IMR-90 (cell line): ENCODE measurements at regions not wholly inside any gene's neighbourhood (a gene's known extent, or its start where the extent isn't known, plus 50 kb on each side); places are given as distances from the start of the nearest gene placed in this dataset.

Experiments used
- ATAC-seq: fragments of 200-7000 bp; cut with Tn5 transposase; 2 replicates; pipeline ENCODE4 v1.9.1; 2020; ENCODE audit warnings: low read depth, mild to moderate bottlenecking, moderate library complexity
- BruUV-seq: library from RNA; stranded (reverse); fragments of 400-500 nt; replicated peaks from 2 replicates; lab custom pipeline; 2021; lab: Mats Ljungman, UMichigan
- CTCF ChIA-PET: fragments of 300-600 bp; formaldehyde crosslinking; extraction: SDS; loops from one replicate; lab custom pipeline; 2021; ENCODE audit warnings: antibody characterized with exemption; lab: Yijun Ruan, JAX
- POLR2A ChIA-PET: fragments of 300-600 bp; sonication (Branson Sonifier 250); formaldehyde crosslinking; loops from one replicate; lab custom pipeline; 2022; ENCODE audit warnings: antibody characterized with exemption; ENCODE audit not compliant: unreplicated experiment; lab: Charles Lee
- DNase-seq: peaks from one replicate; pipeline ENCODE4 v3.0.0; 2013
- H2AFZ ChIP-seq: replicated peaks from 2 replicates; pipeline ENCODE3; 2013; ENCODE audit warnings: low read length, mild to moderate bottlenecking; ENCODE audit not compliant: poor library complexity
- H2AK5ac ChIP-seq: 2 replicates; pipeline ENCODE4 v1.6.1; 2013; ENCODE audit warnings: low read depth, low read length, inconsistent platforms
- H2AK9ac ChIP-seq: replicated peaks from 2 replicates; pipeline ENCODE3; 2013; ENCODE audit warnings: mild to moderate bottlenecking, low read depth, low read length, moderate library complexity; ENCODE audit not compliant: poor library complexity
- H2BK120ac ChIP-seq: 2 replicates; pipeline ENCODE4 v1.6.1; 2013; ENCODE audit warnings: low read depth, low read length, inconsistent platforms
- H2BK15ac ChIP-seq: 3 replicates; pipeline ENCODE4 v1.6.1; 2013; ENCODE audit warnings: low read depth, low read length, inconsistent platforms
- H2BK20ac ChIP-seq: 2 replicates; pipeline ENCODE4 v1.6.1; 2013; ENCODE audit warnings: low read depth, mild to moderate bottlenecking, inconsistent platforms, low read length, moderate library complexity
- H2BK5ac ChIP-seq: 2 replicates; pipeline ENCODE4 v1.6.1; 2013; ENCODE audit warnings: mild to moderate bottlenecking, low read depth, low read length, inconsistent platforms; ENCODE audit not compliant: poor library complexity, severe bottlenecking
- H3K14ac ChIP-seq: replicated peaks from 2 replicates; pipeline ENCODE4 v1.6.1; 2013; ENCODE audit warnings: low read depth, low read length, inconsistent platforms
- H3K18ac ChIP-seq: 2 replicates; pipeline ENCODE4 v1.6.1; 2013; ENCODE audit warnings: low read depth, low read length, control low read depth
- H3K23ac ChIP-seq: 2 replicates; pipeline ENCODE4 v1.6.1; 2013; ENCODE audit warnings: low read depth, low read length, inconsistent platforms
- H3K27ac ChIP-seq: 2 replicates; pipeline ENCODE4 v1.5.1; 2013; ENCODE audit warnings: mild to moderate bottlenecking, control low read depth, low read length; ENCODE audit not compliant: insufficient read depth
- H3K27me3 ChIP-seq: 2 replicates; pipeline ENCODE4 v1.6.1; 2013; ENCODE audit warnings: low read length; ENCODE audit not compliant: control insufficient read depth, insufficient read depth
- H3K36me3 ChIP-seq: 2 replicates; pipeline ENCODE4 v1.6.1; 2013; ENCODE audit warnings: low read length, mixed read lengths; ENCODE audit not compliant: control insufficient read depth, insufficient read depth
- H3K4ac ChIP-seq: 2 replicates; pipeline ENCODE4 v1.6.1; 2013; ENCODE audit warnings: low read depth, low read length, inconsistent platforms
- H3K4me1 ChIP-seq: 2 replicates; pipeline ENCODE4 v1.6.1; 2013; ENCODE audit warnings: low read length, mixed read lengths; ENCODE audit not compliant: control insufficient read depth, insufficient read depth
- H3K4me2 ChIP-seq: 2 replicates; pipeline ENCODE4 v1.6.1; 2013; ENCODE audit warnings: low read depth, mild to moderate bottlenecking, control low read depth, low read length, moderate library complexity
- H3K4me3 ChIP-seq: 2 replicates; pipeline ENCODE4 v1.5.1; 2013; ENCODE audit warnings: low read depth, mild to moderate bottlenecking, control low read depth, low read length, moderate library complexity; ENCODE audit not compliant: insufficient read depth
- H3K56ac ChIP-seq: 2 replicates; pipeline ENCODE4 v1.6.1; 2013; ENCODE audit warnings: low read length, inconsistent platforms; ENCODE audit not compliant: insufficient read depth; ENCODE audit errors: extremely low read depth
- H3K79me1 ChIP-seq, 2 experiments: 2 replicates each; pipeline ENCODE4 v1.6.1; 2013; ENCODE audit warnings: low read length in 2 of 2, inconsistent platforms in 1 of 2, low read depth in 1 of 2
- H3K9ac ChIP-seq: 2 replicates; pipeline ENCODE4 v1.6.1; 2013; ENCODE audit warnings: low read depth, low read length, control low read depth
- H3K9me1 ChIP-seq: 2 replicates; pipeline ENCODE4 v1.6.1; 2013; ENCODE audit warnings: low read length, inconsistent platforms; ENCODE audit not compliant: insufficient read depth
- H3K9me3 ChIP-seq: 2 replicates; pipeline ENCODE4 v1.6.1; 2013; ENCODE audit warnings: low read length; ENCODE audit not compliant: control insufficient read depth, insufficient read depth
- H4K20me1 ChIP-seq: 2 replicates; pipeline ENCODE4 v1.6.1; 2013; ENCODE audit warnings: low read length, inconsistent platforms; ENCODE audit not compliant: insufficient read depth
- H4K5ac ChIP-seq: 2 replicates; pipeline ENCODE4 v1.6.1; 2013; ENCODE audit warnings: mild to moderate bottlenecking, low read depth, low read length, control low read depth
- H4K8ac ChIP-seq, 2 experiments: 2 replicates each; pipeline ENCODE4 v1.6.1; 2013; ENCODE audit warnings: low read depth in 2 of 2, low read length in 2 of 2, control low read depth in 1 of 2, inconsistent platforms in 1 of 2
- H4K91ac ChIP-seq: 2 replicates; pipeline ENCODE4 v1.6.1; 2013; ENCODE audit warnings: low read depth, low read length, inconsistent platforms; ENCODE audit not compliant: insufficient read depth
- BHLHE40 ChIP-seq: fragments of 150-350 bp; IDR thresholded peaks from 2 replicates; pipeline ENCODE4 v1.6.1; 2016; ENCODE audit warnings: mild to moderate bottlenecking, low read depth, low read length
- CEBPB ChIP-seq: IDR thresholded peaks from 2 replicates; pipeline ENCODE4 v1.6.1; 2012; ENCODE audit warnings: low read depth, low read length, improper control_type of control experiment
- CHD1 ChIP-seq: IDR thresholded peaks from 2 replicates; pipeline ENCODE4 v1.6.1; 2012; ENCODE audit warnings: low read depth, low read length, improper control_type of control experiment
- CTCF ChIP-seq: conservative IDR thresholded peaks from 2 replicates; pipeline ENCODE4 v1.5.1; 2012; ENCODE audit warnings: mild to moderate bottlenecking, low read depth, low read length, improper control_type of control experiment
- FOS ChIP-seq: fragments of 150-350 bp; IDR thresholded peaks from 2 replicates; pipeline ENCODE4 v1.6.1; 2016; ENCODE audit warnings: low read depth, low read length
- MAFK ChIP-seq: IDR thresholded peaks from 2 replicates; pipeline ENCODE4 v1.6.1; 2012; ENCODE audit warnings: low read depth, low read length, improper control_type of control experiment
- MAZ ChIP-seq: IDR thresholded peaks from 2 replicates; pipeline ENCODE4 v1.6.1; 2012; ENCODE audit warnings: low read depth, mild to moderate bottlenecking, low read length, improper control_type of control experiment, moderate library complexity, borderline replicate concordance
- MXI1 ChIP-seq: IDR thresholded peaks from 2 replicates; pipeline ENCODE4 v1.6.1; 2012; ENCODE audit warnings: low read depth, mild to moderate bottlenecking, low read length, moderate library complexity, borderline replicate concordance
- NFE2L2 ChIP-seq: fragments of 150-350 bp; IDR thresholded peaks from 2 replicates; pipeline ENCODE4 v1.6.1; 2016; ENCODE audit warnings: low read depth, mild to moderate bottlenecking, low read length
- POLR2A ChIP-seq: IDR thresholded peaks from 2 replicates; pipeline ENCODE4 v1.6.1; 2012; ENCODE audit warnings: mild to moderate bottlenecking, low read depth, low read length
- RCOR1 ChIP-seq: IDR thresholded peaks from 2 replicates; pipeline ENCODE4 v1.6.1; 2012; ENCODE audit warnings: mild to moderate bottlenecking, low read length, improper control_type of control experiment; ENCODE audit not compliant: insufficient replicate concordance
- RFX5 ChIP-seq: IDR thresholded peaks from 2 replicates; pipeline ENCODE4 v1.8.0; 2012; ENCODE audit warnings: low read depth, mild to moderate bottlenecking, low read length, moderate library complexity
- SMC3 ChIP-seq: fragments of 150-350 bp; IDR thresholded peaks from 2 replicates; pipeline ENCODE4 v1.6.1; 2016; ENCODE audit warnings: low read depth, mild to moderate bottlenecking, antibody characterized with exemption, low read length, moderate library complexity
- USF2 ChIP-seq: fragments of 150-350 bp; IDR thresholded peaks from 2 replicates; pipeline ENCODE4 v1.6.1; 2017; ENCODE audit warnings: mild to moderate bottlenecking, antibody characterized with exemption, low read length, low read depth
- dilution Hi-C: fragments of 300-500 bp; cut with HindIII; formaldehyde crosslinking; loops from one replicate; pipeline ENCODE4 v1.14.3; 2018; ENCODE audit warnings: low sequenced_read_pairs; ENCODE audit not compliant: unreplicated experiment
- in situ Hi-C: fragments of 300-500 bp; cut with MboI; formaldehyde crosslinking; loops from 3 replicates; pipeline ENCODE4 v1.14.3; 2019; ENCODE audit warnings: low sequenced_read_pairs, inconsistent platforms, mixed read lengths
- intact Hi-C: fragments of 100-400 bp; cut with micrococcal nuclease; formaldehyde crosslinking; loops from 2 replicates; pipeline ENCODE4 v1.10.0; 2022

GRCh38 chrX:81392396-81392795 lies 190.5 kb downstream of the SH3BGRL start:
- no peak overlapping the region for H3K23ac ChIP-seq
- DNase-seq (no peak), ATAC-seq (no peak)
- no peak overlapping the region for H2BK20ac ChIP-seq
- H3K14ac ChIP-seq, result no peak overlapping the region
- H4K91ac ChIP-seq, result no peak overlapping the region
- no peaks in the 10 kb centered on the region for H3K4me1 ChIP-seq
- H3K4me2 ChIP-seq, result no peak overlapping the region
- H4K5ac ChIP-seq, result no peak overlapping the region
- H2BK5ac ChIP-seq, result no peak overlapping the region
- no peak overlapping the region for H2AFZ ChIP-seq
- H3K27me3 ChIP-seq, result no peaks in the 10 kb centered on the region; the same call in 1 of the 2 replicates
- H2BK15ac ChIP-seq, result no peak overlapping the region
- no peak overlapping the region for H3K56ac ChIP-seq
- H3K9ac ChIP-seq, result no peak overlapping the region
- no peak overlapping the region for H2AK5ac ChIP-seq
- no peaks in the 10 kb centered on the region for H3K36me3 ChIP-seq
- TF ChIP-seq CTCF (no peak), RCOR1 (no peak), CEBPB (no peak), BHLHE40 (no peak), MAZ (no peak), RFX5 (no peak), CHD1 (no peak), FOS (no peak), MAFK (no peak), MXI1 (no peak), POLR2A (no peak), NFE2L2 (no peak), USF2 (no peak), SMC3 (no peak)
- CTCF ChIA-PET, result no interaction called here
- in situ Hi-C loops, result loop anchor here (25.0 kb wide), 1 partner anchor 530 kb away; no protein-coding TSS in a partner anchor
- no peaks in the 10 kb centered on the region for H3K9me3 ChIP-seq
- dilution Hi-C loops, result no loop called here
- no peak overlapping the region for H3K4ac ChIP-seq
- intact Hi-C loops, result no loop called here
- POLR2A ChIA-PET, result no interaction called here
- H4K20me1 ChIP-seq, result no peaks in the 10 kb centered on the region
- no peaks in the 10 kb centered on the region for H3K79me1 ChIP-seq
- no TSS peak for BruUV-seq
- H3K27ac ChIP-seq, result no peak overlapping the region
- no peak overlapping the region for H3K18ac ChIP-seq
- H3K4me3 ChIP-seq, result no peak overlapping the region
- H2BK120ac ChIP-seq, result no peak overlapping the region
- H3K9me1 ChIP-seq, result no peaks in the 10 kb centered on the region
- no peak overlapping the region for H2AK9ac ChIP-seq
- H4K8ac ChIP-seq, result no peak overlapping the region
